ENCODE measurements at regions not wholly inside any gene's neighbourhood (a gene's known extent, or its start where the extent isn't known, plus 50 kb on each side); places are given as distances from the start of the nearest gene placed in this dataset.
A peak's percentile ranks its signal among the peaks of the same experiment; 100 is the strongest.

DNA sequence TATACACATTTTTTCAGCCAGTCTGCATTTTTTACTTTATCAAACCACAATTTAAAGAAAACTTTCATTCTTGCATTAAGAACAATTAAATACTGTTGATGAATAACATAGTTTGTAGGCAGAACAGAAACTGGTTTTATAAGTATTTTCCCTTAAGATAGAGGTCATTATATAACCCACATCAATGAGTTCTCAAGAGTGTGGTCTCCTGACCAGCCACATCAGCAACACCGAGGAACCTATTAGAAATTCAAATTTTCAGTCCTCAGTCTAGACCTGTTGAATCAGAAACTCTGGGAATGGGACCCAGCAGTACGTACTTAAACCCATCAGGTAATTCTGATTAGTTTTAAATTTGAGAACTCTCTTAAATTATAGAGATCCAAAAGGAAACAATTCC is 299.6 kb upstream of the ARSJ start:
- H3K27ac ChIP-seq = peak overlapping the region; percentile 83
- H3K4me3 ChIP-seq (ENCODE audit: low read depth, low read length) = no peak overlapping the region
- in situ Hi-C loops (cut with HindIII; ENCODE audit: low pct_ligation_motif_present, low sequenced_read_pairs) = no loop called here
- no peaks in the 10 kb centered on the region for H3K36me3 ChIP-seq (replicated peaks)
- TF ChIP-seq, protein P1, sequence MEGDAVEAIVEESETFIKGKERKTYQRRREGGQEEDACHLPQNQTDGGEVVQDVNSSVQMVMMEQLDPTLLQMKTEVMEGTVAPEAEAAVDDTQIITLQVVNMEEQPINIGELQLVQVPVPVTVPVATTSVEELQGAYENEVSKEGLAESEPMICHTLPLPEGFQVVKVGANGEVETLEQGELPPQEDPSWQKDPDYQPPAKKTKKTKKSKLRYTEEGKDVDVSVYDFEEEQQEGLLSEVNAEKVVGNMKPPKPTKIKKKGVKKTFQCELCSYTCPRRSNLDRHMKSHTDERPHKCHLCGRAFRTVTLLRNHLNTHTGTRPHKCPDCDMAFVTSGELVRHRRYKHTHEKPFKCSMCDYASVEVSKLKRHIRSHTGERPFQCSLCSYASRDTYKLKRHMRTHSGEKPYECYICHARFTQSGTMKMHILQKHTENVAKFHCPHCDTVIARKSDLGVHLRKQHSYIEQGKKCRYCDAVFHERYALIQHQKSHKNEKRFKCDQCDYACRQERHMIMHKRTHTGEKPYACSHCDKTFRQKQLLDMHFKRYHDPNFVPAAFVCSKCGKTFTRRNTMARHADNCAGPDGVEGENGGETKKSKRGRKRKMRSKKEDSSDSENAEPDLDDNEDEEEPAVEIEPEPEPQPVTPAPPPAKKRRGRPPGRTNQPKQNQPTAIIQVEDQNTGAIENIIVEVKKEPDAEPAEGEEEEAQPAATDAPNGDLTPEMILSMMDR (IDR thresholded peaks at IDR 0.05; ENCODE audit: low read depth, low read length, missing control alignments) = no peak
- no peaks in the 10 kb centered on the region for H3K27me3 ChIP-seq (replicated peaks)
- no peak for DNase-seq

GRCh38 chr4:114279711-114280110 is 300.3 kb upstream of the ARSJ start:
- TF ChIP-seq, protein P1 (IDR thresholded peaks at IDR 0.05; ENCODE audit: low read depth, low read length, missing control alignments) = no peak
- in situ Hi-C loops (cut with HindIII; ENCODE audit: low pct_ligation_motif_present, low sequenced_read_pairs) = no loop called here
- Histone ChIP-seq H3K36me3 (replicated peaks) (no peaks in the 10 kb centered on the region), H3K4me3 (ENCODE audit: low read depth, low read length) (no peak overlapping the region), H3K27ac (peak overlapping the region; percentile 83), H3K27me3 (replicated peaks) (no peaks in the 10 kb centered on the region)
- no peak for DNase-seq

DNA sequence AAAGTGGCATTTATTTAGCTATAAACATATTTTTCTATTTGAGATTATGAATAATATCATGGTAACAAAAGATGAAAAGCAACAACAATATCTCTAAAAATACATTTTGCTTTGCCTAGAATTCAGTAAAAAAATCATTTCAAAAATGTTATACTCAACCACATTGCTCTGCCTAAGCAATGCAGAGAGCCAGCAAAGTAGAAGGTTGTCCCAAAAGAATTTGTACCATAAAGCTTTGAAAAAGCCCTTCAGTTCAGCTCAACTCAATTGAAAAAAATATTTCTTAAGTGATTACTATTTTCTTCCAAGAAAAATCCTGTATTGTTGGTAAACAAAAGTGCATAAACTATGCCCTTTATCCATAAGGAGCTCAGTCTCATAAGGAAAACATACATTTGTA is 301.2 kb upstream of the ARSJ start:
- in situ Hi-C loops (cut with HindIII; ENCODE audit: low pct_ligation_motif_present, low sequenced_read_pairs) = no loop called here
- no peak for DNase-seq
- TF ChIP-seq, protein P1 (IDR thresholded peaks at IDR 0.05; ENCODE audit: low read depth, low read length, missing control alignments) = no peak

DNA sequence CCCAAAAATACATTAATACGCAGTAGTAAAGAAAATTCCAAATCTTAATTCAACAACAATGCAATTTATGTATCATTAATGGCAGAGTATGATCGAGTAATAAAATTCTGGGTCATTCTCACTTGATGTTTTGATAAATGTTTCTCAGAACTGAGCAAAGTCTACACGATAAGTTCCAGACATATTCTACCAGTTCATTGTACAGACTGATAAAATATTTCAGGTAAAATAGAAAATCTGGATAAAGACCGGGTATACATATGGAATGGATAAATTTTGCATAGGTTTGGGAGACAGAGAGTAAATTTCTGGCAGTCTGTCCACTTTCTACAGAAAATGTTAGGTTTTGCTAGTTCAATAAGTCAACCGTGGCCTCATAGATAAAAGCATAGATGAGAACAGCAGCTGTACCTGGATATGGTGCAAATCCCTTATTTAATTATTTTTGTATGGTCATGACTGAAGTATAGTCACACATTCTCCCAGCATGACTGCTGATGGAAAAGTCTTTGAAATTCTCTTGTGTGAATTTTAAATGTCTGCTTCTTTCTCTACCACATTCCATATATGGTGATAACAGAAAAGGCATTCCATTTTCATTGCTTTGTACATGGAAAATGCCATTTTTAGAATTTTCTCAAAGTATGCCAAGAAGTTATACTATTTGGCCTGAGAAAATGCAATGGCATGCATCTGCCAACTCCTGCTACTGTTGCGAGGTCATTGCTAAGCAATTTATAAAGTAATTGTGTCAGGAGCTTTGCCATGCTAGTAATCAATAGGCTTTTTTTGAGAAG is 301.9 kb upstream of the ARSJ start:
- Histone ChIP-seq H3K36me3 (replicated peaks) (no peaks in the 10 kb centered on the region), H3K4me3 (ENCODE audit: low read depth, low read length) (no peak overlapping the region), H3K27me3 (replicated peaks) (no peaks in the 10 kb centered on the region), H3K27ac (peak overlapping the region; percentile 83)
- TF ChIP-seq, protein P1 (IDR thresholded peaks at IDR 0.05; ENCODE audit: low read depth, low read length, missing control alignments) = no peak
- DNase-seq = peak; percentile 73
- in situ Hi-C loops (cut with HindIII; ENCODE audit: low pct_ligation_motif_present, low sequenced_read_pairs) = no loop called here

More for the DNA sequence above, 301.2 kb upstream of the ARSJ start:
- Histone ChIP-seq H3K36me3 (replicated peaks) (no peaks in the 10 kb centered on the region), H3K4me3 (ENCODE audit: low read depth, low read length) (no peak overlapping the region), H3K27ac (peak overlapping the region; percentile 83), H3K27me3 (replicated peaks) (no peaks in the 10 kb centered on the region)

DNA sequence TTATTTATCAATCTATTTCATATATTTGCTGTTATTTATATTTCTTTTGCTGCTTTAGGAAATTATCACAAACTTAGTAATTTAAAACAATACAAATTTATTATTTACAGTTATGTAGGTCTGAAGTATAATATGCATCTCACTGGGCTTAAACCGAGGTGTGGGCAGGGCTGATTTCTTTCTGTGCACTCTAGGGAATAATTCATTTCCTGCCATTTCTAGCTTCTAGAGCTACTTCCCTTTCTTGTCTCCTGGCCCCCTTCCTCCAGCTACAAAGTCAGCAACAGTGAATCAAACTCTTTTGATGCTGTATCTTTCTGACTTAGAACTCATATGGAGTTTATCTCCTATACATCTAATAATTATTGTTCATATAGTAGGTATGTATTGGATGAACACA is 303.5 kb upstream of the ARSJ start:
- Histone ChIP-seq H3K27me3 (replicated peaks) (no peaks in the 10 kb centered on the region), H3K4me3 (ENCODE audit: low read depth, low read length) (no peak overlapping the region), H3K27ac (no peak overlapping the region), H3K36me3 (replicated peaks) (no peaks in the 10 kb centered on the region)
- TF ChIP-seq, protein P1 (IDR thresholded peaks at IDR 0.05; ENCODE audit: low read depth, low read length, missing control alignments) = no peak
- in situ Hi-C loops (cut with HindIII; ENCODE audit: low pct_ligation_motif_present, low sequenced_read_pairs) = no loop called here
- DNase-seq = no peak

- H3K36me3 ChIP-seq (replicated peaks) = no peaks in the 10 kb centered on the region
- no peak overlapping the region for H3K4me3 ChIP-seq (ENCODE audit: low read depth, low read length)
- TF ChIP-seq, protein P1 (IDR thresholded peaks at IDR 0.05; ENCODE audit: low read depth, low read length, missing control alignments) = no peak
- H3K27me3 ChIP-seq (replicated peaks) = no peaks in the 10 kb centered on the region
- no peak overlapping the region for H3K27ac ChIP-seq
- in situ Hi-C loops (cut with HindIII; ENCODE audit: low pct_ligation_motif_present, low sequenced_read_pairs) = no loop called here
- no peak for DNase-seq
Observed at GRCh38 chr4:114284629-114285028, 305.2 kb upstream of the ARSJ start.
